ACHN (cell line): ENCODE measurements at regions not wholly inside any gene's neighbourhood (a gene's known extent, or its start where the extent isn't known, plus 50 kb on each side); places are given as distances from the start of the nearest gene placed in this dataset.
"Not testable (repeated sequence)": the region's sequence is repeated elsewhere in the genome, so short reads cannot be mapped to it uniquely, and the experiment has no call there.

Source experiments
- DNase-seq: peaks from one replicate; pipeline ENCODE4 v3.0.0-alpha.2; 2015
- in situ Hi-C: cut with HindIII; loops from 2 replicates; pipeline ENCODE4 v1.10.0; 2017; ENCODE audit warnings: low sequenced_read_pairs, low pct_ligation_motif_present, low pct_unique_long_range_greater_than_20kb

DNA sequence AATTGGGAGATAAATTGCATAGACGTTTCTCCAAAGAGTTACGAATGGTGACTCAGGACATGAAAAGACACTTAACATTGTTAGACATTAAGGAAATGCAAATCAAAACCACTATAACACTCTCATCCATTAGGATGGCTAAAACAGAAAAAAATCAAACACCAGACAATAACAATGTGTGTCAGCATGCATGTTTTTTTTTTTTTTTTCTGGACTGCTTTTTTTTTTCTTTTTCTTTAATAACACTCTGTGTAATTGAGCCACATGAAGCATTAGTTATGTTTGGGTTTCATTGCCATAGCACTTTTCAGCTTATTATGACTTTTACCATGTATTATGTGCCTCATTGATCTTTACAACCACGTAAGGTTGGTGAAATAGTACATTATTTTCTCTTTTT, 95.0 kb downstream of the NFKBIZ start:
- in situ Hi-C loops = no loop called here
- DNase-seq = no peak

DNA sequence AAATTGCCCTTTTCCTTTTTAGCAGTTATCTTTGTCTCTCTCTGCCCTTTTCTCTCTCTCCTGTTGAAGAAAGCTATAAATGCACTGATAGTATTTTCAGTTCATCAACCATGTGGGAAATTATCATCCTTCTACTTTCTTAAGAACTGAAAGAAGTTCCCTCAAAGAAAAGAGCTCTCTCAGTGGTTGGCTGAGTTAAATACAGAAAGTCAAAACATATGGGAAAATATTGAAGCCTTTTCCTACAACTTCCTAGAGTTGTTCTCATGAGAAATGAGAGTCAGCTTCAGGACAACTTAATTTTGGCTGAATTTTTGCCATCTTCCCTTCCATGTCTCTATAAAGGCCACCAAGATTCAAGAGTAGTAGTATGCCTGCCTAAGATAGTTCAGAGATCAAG, 96.7 kb downstream of the NFKBIZ start:
- DNase-seq = no peak
- in situ Hi-C loops = no loop called here

GRCh38 chr3:101946906-101947305, 97.6 kb downstream of the NFKBIZ start:
- in situ Hi-C loops = no loop called here
- no peak for DNase-seq

DNA sequence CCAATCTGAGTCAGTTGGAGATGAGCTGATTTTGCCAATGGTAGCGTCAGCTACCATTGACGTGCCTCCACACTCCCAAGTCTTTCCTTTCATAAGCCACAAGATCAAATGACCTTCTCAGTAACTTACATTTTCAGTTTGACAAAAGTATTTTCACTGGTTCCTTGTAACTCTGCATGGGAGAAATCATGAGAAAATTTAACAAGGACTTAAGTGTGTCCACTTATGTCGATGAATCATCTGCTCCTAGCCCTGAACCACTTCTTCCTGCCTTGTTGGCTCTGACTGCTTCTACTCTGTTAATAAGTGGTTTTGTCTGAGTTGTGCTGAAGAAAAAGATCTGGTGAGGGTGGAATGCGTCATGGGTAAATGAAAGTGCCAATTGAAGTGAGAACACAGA, 101.2 kb downstream of the NFKBIZ start:
- peak; percentile 99 for DNase-seq
- in situ Hi-C loops = no loop called here

GRCh38 chr3:101950985-101951733, 101.8 kb downstream of the NFKBIZ start:
- in situ Hi-C loops = no loop called here
- DNase-seq = peak; percentile 23

DNA sequence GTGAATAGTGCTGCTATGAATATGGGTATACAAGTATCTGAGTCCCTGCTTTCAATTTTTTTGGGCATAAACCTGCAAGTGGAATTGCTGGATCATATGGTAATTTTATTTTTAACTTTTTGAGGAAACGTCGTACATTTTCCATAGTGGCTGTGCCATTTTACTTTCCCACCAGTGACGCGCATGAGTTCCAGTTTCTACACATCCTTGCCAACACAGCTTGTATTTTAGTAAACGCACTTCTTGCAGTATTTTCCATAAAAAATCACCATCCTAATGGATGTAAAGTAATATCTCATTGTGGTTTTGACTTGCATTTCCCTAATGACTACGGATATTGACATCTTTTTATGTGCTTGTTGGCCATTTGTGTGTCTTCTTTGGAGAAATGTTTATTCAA, 105.0 kb downstream of the NFKBIZ start:
- in situ Hi-C loops = no loop called here
- DNase-seq = no peak

DNA sequence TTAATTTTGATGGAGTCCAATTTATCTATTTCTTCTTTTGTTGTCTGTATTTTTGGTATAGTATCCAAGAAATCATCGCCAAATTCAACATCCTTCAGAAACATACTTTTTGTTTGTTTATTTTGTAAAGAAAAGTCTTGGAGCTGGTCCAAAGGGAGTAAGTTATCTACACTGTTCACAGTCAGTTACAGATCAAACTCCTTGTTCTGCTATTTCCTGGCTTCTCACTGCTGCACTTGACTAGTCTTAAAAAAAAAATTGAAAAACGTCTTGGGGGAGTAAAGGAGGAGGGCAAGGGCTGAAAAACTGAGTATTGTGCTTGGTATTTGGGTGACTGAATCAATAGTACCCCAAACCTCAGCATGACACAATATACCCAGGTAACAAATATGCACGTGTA, 105.6 kb downstream of the NFKBIZ start:
- in situ Hi-C loops = no loop called here
- no peak for DNase-seq

- in situ Hi-C loops = no loop called here
- no peak for DNase-seq
Measured at GRCh38 chr3:101962055-101962454, 112.7 kb downstream of the NFKBIZ start.

GRCh38 chr3:101963902-101964362, 114.6 kb downstream of the NFKBIZ start:
- DNase-seq = no peak
- in situ Hi-C loops = no loop called here

DNA sequence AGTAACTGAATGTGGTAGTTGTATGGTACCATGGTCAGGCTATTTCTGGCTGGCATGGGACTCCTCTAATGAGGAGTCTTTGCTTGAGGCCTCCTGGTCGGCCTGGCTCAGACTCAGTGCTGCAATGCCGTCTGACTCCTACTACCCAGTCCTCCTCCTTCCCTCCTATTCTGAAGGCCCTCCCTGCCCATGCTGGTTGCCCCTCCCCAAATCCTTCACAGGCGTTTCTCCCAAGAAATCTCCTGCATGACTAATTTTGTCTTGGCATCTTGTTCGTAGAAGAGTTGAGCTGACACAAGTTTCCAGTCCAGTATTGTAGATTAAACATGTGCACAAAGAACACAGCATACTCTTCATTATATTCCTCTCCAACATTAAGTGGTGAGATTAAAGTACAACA, 115.5 kb downstream of the NFKBIZ start:
- in situ Hi-C loops = no loop called here
- no peak for DNase-seq

DNA sequence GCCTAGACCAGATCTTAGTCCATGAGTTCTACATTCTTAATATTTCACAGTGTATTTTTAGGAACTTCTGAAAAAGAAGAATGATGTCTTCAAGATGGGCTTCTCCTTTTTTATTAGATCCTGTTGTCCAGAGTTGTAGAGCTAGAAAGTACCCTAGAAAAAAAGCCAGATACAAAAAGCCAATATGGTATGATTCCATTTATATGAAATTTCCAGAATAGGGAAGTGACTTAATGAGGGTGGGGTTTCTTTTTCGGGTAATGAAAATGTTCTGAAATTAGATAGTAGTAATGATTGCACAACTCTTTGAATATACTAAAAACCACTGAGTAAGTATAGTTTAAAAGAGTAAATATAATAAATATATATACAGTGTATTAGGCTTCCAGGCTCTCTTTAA, 116.9 kb downstream of the NFKBIZ start:
- in situ Hi-C loops = no loop called here
- DNase-seq = no peak

- in situ Hi-C loops = no loop called here
Measured at GRCh38 chr3:101970212-101970611, 120.9 kb downstream of the NFKBIZ start.

DNA sequence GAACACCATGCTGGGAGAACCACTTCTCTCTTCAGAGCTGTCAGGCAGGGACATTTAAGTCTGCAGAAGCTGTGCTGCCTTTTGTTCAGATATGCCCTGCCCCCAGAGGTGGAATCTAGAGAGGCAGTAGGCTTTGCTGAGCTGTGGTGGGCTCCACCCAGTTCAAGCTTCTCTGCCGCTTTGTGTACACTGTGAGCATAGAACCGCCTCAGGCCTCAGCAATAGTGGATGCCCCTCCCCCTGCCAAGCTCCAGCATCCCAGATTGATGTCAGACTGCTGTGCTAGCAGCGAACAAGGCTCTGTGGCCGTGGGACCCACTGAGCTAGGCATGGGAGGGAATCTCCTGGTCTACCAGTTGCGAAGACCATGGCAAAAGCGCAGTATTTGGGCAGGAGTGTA, 121.6 kb downstream of the NFKBIZ start:
- no peak for DNase-seq
- in situ Hi-C loops = no loop called here

More at GRCh38 chr3:101970212-101970611, 120.9 kb downstream of the NFKBIZ start:
- DNase-seq = no peak

- DNase-seq = no peak
- in situ Hi-C loops = no loop called here
Measured at GRCh38 chr3:101972430-101973162, 123.3 kb downstream of the NFKBIZ start.

DNA sequence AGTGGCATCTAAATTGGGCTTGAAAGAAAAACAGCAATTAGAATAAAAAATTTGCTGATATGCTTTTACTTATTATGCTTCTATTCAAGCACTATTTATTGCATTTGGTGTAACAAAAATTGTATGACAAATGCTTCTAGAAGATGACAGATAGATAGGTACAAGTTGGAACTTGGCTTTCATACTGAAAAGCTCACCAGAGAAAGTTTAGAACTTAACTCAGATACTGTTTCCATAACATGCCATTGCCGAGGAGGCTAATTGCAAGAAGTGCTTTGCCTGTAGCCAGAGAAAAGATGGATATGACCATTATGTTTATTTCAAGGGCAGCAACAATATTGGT, 123.8 kb downstream of the NFKBIZ start:
- in situ Hi-C loops = no loop called here
- DNase-seq = no peak

GRCh38 chr3:101975415-101975814, 126.1 kb downstream of the NFKBIZ start:
- DNase-seq, in situ Hi-C loops: not testable (repeated sequence)

GRCh38 chr3:101976473-101976872, 127.2 kb downstream of the NFKBIZ start:
- DNase-seq = no peak
- in situ Hi-C loops = no loop called here

DNA sequence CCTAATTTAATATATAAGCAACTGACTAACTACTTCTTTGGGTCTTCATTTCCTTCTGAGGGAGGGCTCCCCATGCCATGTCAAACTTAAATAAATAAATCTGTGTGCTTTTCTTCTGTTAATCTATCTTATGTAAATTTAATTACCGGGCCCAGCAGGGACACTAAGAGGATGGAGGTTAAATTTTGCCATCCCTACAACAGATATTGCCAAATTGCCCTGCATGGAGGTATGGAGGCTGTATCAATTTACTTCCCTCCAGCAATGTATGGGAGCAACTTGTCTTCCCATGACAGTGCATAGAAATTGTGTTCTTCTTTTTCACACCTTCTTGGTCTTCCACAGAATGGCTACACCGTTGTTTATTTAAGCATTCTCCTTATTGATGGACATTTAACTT, 129.0 kb downstream of the NFKBIZ start:
- DNase-seq = no peak
- in situ Hi-C loops = no loop called here

DNA sequence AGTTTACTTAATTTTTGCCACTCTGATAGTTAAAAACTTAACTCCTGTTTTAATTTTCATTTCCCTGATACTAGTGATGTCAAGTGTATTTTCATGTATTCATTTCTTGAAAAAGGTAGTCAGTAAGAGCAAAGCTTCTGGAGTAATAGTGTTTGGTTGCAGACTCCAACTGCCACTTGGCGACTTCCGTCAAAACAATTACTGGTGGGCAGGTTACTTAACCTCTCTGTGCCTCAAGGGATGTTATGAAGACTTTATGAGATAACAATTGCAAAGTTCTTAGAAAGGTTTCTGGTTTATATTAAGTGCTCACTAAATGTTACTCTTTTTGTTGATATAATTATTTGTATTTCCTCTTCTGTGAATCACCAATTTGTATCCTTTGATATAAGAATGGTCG, 129.7 kb downstream of the NFKBIZ start:
- DNase-seq = no peak
- in situ Hi-C loops = no loop called here

GRCh38 chr3:101984356-101984755, 135.0 kb downstream of the NFKBIZ start:
- no peak for DNase-seq
- in situ Hi-C loops = no loop called here
